ENCODE measurements at regions not wholly inside any gene's neighbourhood (a gene's known extent, or its start where the extent isn't known, plus 50 kb on each side); places are given as distances from the start of the nearest gene placed in this dataset.

DNA sequence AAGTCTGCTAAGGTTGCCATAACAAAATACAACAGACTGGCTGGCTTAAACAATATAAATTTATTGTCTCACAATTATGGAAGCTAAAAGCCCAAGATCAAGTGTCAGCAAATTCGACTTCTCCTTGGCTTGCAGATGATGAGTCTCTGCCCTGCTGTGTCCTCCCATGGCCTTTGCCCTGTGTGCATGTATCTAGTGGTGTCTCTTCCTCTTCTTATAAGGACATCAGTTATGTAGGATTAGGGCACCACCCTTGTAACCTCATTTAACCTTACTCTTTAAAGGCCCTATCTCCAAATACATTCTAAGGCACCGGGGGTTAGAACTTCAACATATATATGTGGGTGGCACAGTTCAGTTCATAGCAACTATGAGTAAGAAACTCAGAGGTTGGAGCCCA, 157.9 kb upstream of the RASA1 start (continued):
- TF ChIP-seq, protein P1, sequence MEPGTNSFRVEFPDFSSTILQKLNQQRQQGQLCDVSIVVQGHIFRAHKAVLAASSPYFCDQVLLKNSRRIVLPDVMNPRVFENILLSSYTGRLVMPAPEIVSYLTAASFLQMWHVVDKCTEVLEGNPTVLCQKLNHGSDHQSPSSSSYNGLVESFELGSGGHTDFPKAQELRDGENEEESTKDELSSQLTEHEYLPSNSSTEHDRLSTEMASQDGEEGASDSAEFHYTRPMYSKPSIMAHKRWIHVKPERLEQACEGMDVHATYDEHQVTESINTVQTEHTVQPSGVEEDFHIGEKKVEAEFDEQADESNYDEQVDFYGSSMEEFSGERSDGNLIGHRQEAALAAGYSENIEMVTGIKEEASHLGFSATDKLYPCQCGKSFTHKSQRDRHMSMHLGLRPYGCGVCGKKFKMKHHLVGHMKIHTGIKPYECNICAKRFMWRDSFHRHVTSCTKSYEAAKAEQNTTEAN (CRISPR knock-in tag; IDR thresholded peaks at IDR 0.05): no peak
- TF ChIP-seq NR2C2 (CRISPR knock-in tag; IDR thresholded peaks at IDR 0.05) (no peak), ZNF423 (CRISPR knock-in tag; IDR thresholded peaks at IDR 0.05) (no peak), SP1 (CRISPR knock-in tag; conservative IDR thresholded peaks at IDR 0.05) (no peak)

DNA sequence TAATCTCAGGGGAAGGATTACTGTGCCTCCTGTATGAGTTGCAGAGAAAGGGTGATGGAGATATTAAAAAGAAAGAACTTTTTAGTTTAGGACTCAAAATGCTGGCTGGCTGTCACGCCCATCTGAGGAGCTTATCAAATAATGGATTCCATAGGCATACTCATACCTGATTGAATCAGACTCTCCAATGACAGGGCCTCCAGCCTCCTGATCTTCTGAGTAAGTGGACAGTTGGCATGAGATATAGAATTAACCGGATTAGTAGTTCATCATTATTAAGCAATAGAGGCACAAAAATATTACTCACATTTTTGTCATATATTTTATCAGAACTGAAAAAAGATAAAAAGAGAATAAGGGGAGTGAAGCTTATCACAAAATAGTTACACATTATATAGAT, 157.0 kb upstream of the RASA1 start:
- Mint-ChIP-seq H3K27me3 (ENCODE audit: low read depth) (no peaks in the 10 kb centered on the region), H3K4me1 (no peaks in the 10 kb centered on the region), H3K36me3 (no peaks in the 10 kb centered on the region), H3K27ac (no peak overlapping the region), H3K9me3 (peaks cover under 1% of the 10 kb centered on the region; the same call in 1 of the 2 replicates), H3K4me3 (no peak overlapping the region)
- ATAC-seq (no peak), DNase-seq (ENCODE audit: low spot score) (no peak)
- CTCF ChIA-PET: no interaction called here
- TF ChIP-seq, protein P2, sequence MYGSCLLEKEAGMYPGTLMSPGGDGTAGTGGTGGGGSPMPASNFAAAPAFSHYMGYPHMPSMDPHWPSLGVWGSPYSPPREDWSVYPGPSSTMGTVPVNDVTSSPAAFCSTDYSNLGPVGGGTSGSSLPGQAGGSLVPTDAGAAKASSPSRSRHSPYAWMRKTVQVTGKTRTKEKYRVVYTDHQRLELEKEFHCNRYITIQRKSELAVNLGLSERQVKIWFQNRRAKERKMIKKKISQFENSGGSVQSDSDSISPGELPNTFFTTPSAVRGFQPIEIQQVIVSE (CRISPR knock-in tag; IDR thresholded peaks at IDR 0.05; ENCODE audit: borderline replicate concordance): no peak
- TF ChIP-seq NFYB (CRISPR knock-in tag; conservative IDR thresholded peaks at IDR 0.05; ENCODE audit: low read depth): no peak
- POLR2A ChIA-PET: no interaction called here

DNA sequence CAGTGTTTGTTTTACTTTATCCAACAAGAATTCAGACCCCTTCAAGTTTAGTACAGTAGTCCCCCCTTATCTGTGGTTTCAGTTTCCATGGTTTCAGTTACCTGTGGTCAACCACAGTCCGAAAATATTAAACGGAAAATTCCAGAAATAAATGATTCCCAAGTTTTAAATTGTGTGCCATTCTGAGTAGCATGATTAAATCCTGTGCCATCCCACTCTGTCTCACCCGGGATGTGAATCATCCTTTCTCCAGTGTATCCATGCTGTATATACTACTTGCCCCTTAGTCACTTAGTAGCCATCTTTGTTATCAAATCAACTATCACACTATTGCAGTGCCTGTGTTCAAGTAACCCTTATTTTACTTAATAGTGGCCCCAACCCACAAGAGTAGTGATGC, 153.8 kb upstream of the RASA1 start:
- CTCF ChIA-PET: no interaction called here
- Mint-ChIP-seq H3K27me3 (ENCODE audit: low read depth) (no peaks in the 10 kb centered on the region), H3K9me3 (no peaks in the 10 kb centered on the region), H3K27ac (no peak overlapping the region), H3K4me1 (no peaks in the 10 kb centered on the region), H3K4me3 (no peak overlapping the region), H3K36me3 (no peaks in the 10 kb centered on the region)
- DNase-seq (ENCODE audit: low spot score) (no peak), ATAC-seq (no peak)
- TF ChIP-seq FOXJ3 (CRISPR knock-in tag; IDR thresholded peaks at IDR 0.05; ENCODE audit: borderline replicate concordance) (no peak), ATF1 (CRISPR knock-in tag; IDR thresholded peaks at IDR 0.05) (no peak), NFATC4 (CRISPR knock-in tag; IDR thresholded peaks at IDR 0.05) (no peak), MYBL2 (CRISPR knock-in tag; IDR thresholded peaks at IDR 0.05) (no peak), GABPB1 (CRISPR knock-in tag; IDR thresholded peaks at IDR 0.05) (no peak), ETV6 (CRISPR knock-in tag; IDR thresholded peaks at IDR 0.05) (no peak), EMX1 (CRISPR knock-in tag; IDR thresholded peaks at IDR 0.05) (no peak), CREB1 (CRISPR knock-in tag; IDR thresholded peaks at IDR 0.05) (no peak), NR3C1 (CRISPR knock-in tag; conservative IDR thresholded peaks at IDR 0.05; ENCODE audit: low read depth) (no peak), HMGA2 (CRISPR knock-in tag; IDR thresholded peaks at IDR 0.05) (no peak), CBFB (CRISPR knock-in tag; IDR thresholded peaks at IDR 0.05; ENCODE audit: low read depth) (no peak), OVOL2 (CRISPR knock-in tag; IDR thresholded peaks at IDR 0.05; ENCODE audit: borderline replicate concordance) (no peak)
- TF ChIP-seq, protein P2 (CRISPR knock-in tag; IDR thresholded peaks at IDR 0.05; ENCODE audit: borderline replicate concordance): no peak
- TF ChIP-seq, protein P3, sequence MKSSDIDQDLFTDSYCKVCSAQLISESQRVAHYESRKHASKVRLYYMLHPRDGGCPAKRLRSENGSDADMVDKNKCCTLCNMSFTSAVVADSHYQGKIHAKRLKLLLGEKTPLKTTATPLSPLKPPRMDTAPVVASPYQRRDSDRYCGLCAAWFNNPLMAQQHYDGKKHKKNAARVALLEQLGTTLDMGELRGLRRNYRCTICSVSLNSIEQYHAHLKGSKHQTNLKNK (CRISPR knock-in tag; IDR thresholded peaks at IDR 0.05): no peak
- TF ChIP-seq, protein P4, sequence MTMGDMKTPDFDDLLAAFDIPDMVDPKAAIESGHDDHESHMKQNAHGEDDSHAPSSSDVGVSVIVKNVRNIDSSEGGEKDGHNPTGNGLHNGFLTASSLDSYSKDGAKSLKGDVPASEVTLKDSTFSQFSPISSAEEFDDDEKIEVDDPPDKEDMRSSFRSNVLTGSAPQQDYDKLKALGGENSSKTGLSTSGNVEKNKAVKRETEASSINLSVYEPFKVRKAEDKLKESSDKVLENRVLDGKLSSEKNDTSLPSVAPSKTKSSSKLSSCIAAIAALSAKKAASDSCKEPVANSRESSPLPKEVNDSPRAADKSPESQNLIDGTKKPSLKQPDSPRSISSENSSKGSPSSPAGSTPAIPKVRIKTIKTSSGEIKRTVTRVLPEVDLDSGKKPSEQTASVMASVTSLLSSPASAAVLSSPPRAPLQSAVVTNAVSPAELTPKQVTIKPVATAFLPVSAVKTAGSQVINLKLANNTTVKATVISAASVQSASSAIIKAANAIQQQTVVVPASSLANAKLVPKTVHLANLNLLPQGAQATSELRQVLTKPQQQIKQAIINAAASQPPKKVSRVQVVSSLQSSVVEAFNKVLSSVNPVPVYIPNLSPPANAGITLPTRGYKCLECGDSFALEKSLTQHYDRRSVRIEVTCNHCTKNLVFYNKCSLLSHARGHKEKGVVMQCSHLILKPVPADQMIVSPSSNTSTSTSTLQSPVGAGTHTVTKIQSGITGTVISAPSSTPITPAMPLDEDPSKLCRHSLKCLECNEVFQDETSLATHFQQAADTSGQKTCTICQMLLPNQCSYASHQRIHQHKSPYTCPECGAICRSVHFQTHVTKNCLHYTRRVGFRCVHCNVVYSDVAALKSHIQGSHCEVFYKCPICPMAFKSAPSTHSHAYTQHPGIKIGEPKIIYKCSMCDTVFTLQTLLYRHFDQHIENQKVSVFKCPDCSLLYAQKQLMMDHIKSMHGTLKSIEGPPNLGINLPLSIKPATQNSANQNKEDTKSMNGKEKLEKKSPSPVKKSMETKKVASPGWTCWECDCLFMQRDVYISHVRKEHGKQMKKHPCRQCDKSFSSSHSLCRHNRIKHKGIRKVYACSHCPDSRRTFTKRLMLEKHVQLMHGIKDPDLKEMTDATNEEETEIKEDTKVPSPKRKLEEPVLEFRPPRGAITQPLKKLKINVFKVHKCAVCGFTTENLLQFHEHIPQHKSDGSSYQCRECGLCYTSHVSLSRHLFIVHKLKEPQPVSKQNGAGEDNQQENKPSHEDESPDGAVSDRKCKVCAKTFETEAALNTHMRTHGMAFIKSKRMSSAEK (CRISPR knock-in tag; IDR thresholded peaks at IDR 0.05; ENCODE audit: borderline replicate concordance): no peak
- TF ChIP-seq, protein P5, sequence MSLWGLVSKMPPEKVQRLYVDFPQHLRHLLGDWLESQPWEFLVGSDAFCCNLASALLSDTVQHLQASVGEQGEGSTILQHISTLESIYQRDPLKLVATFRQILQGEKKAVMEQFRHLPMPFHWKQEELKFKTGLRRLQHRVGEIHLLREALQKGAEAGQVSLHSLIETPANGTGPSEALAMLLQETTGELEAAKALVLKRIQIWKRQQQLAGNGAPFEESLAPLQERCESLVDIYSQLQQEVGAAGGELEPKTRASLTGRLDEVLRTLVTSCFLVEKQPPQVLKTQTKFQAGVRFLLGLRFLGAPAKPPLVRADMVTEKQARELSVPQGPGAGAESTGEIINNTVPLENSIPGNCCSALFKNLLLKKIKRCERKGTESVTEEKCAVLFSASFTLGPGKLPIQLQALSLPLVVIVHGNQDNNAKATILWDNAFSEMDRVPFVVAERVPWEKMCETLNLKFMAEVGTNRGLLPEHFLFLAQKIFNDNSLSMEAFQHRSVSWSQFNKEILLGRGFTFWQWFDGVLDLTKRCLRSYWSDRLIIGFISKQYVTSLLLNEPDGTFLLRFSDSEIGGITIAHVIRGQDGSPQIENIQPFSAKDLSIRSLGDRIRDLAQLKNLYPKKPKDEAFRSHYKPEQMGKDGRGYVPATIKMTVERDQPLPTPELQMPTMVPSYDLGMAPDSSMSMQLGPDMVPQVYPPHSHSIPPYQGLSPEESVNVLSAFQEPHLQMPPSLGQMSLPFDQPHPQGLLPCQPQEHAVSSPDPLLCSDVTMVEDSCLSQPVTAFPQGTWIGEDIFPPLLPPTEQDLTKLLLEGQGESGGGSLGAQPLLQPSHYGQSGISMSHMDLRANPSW (CRISPR knock-in tag; conservative IDR thresholded peaks at IDR 0.05; ENCODE audit: low read depth): no peak
- TF ChIP-seq, protein P6, sequence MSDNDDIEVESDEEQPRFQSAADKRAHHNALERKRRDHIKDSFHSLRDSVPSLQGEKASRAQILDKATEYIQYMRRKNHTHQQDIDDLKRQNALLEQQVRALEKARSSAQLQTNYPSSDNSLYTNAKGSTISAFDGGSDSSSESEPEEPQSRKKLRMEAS (CRISPR knock-in tag; IDR thresholded peaks at IDR 0.05): no peak
- TF ChIP-seq, protein P7, sequence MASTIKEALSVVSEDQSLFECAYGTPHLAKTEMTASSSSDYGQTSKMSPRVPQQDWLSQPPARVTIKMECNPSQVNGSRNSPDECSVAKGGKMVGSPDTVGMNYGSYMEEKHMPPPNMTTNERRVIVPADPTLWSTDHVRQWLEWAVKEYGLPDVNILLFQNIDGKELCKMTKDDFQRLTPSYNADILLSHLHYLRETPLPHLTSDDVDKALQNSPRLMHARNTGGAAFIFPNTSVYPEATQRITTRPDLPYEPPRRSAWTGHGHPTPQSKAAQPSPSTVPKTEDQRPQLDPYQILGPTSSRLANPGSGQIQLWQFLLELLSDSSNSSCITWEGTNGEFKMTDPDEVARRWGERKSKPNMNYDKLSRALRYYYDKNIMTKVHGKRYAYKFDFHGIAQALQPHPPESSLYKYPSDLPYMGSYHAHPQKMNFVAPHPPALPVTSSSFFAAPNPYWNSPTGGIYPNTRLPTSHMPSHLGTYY (CRISPR knock-in tag; IDR thresholded peaks at IDR 0.05): no peak
- POLR2A ChIA-PET: no interaction called here
